PC-3 (cell line): ENCODE measurements at regions not wholly inside any gene's neighbourhood (a gene's known extent, or its start where the extent isn't known, plus 50 kb on each side); places are given as distances from the start of the nearest gene placed in this dataset.
A peak's percentile ranks its signal among the peaks of the same experiment; 100 is the strongest.

ENCODE experiments used
- ATAC-seq: fragments of 200-7000 bp; cut with Tn5 transposase; 2 replicates; pipeline ENCODE4 v1.9.1; 2020; ENCODE audit warnings: mild to moderate bottlenecking, moderate library complexity
- BruUV-seq: library from RNA; stranded (reverse); fragments of 400-500 nt; replicated peaks from 2 replicates; lab custom pipeline; 2021; lab: Mats Ljungman, UMichigan
- CTCF ChIA-PET: fragments of 300-600 bp; sonication (Branson Sonifier 250); formaldehyde crosslinking; loops from one replicate; lab custom pipeline; 2022; ENCODE audit warnings: antibody characterized with exemption; lab: Charles Lee
- POLR2A ChIA-PET: fragments of 300-600 bp; sonication (Branson Sonifier 250); formaldehyde crosslinking; loops from one replicate; lab custom pipeline; 2022; ENCODE audit warnings: antibody characterized with exemption; ENCODE audit not compliant: unreplicated experiment; lab: Charles Lee
- DNase-seq: peaks from one replicate; pipeline ENCODE4 v3.0.0-alpha.2; 2015
- H2AFZ ChIP-seq: fragments of 300-600 bp; sonication (generic); 2 replicates; pipeline ENCODE4 v1.6.0; 2016; ENCODE audit warnings: antibody characterized with exemption, low read length
- H3F3A ChIP-seq: fragments of 300-600 bp; sonication (generic); one replicate; pipeline ENCODE4 v1.6.0; 2017; ENCODE audit warnings: antibody characterized with exemption, low read length, control low read depth, mild to moderate bottlenecking; ENCODE audit not compliant: unreplicated experiment
- H3K27ac ChIP-seq: fragments of 300-600 bp; sonication (generic); 2 replicates; pipeline ENCODE4 v1.5.1; 2016; ENCODE audit warnings: mild to moderate bottlenecking, low read length
- H3K27me3 ChIP-seq: fragments of 300-600 bp; sonication (generic); 2 replicates; pipeline ENCODE4 v1.6.1; 2016; ENCODE audit warnings: low read length, mixed read lengths
- H3K36me3 ChIP-seq: fragments of 300-600 bp; sonication (generic); 2 replicates; pipeline ENCODE4 v1.6.1; 2016; ENCODE audit warnings: low read depth, mixed run types, low read length, mixed read lengths
- H3K4me1 ChIP-seq: fragments of 300-600 bp; sonication (generic); 2 replicates; pipeline ENCODE4 v1.5.1; 2016; ENCODE audit warnings: low read length; ENCODE audit not compliant: insufficient read depth
- H3K4me2 ChIP-seq: fragments of 300-600 bp; sonication (generic); 2 replicates; pipeline ENCODE4 v1.6.0; 2016; ENCODE audit warnings: low read length
- H3K4me3 ChIP-seq: fragments of 300-600 bp; sonication (generic); 2 replicates; pipeline ENCODE4 v1.5.1; 2016; ENCODE audit warnings: mild to moderate bottlenecking, low read length, mixed read lengths
- H3K79me2 ChIP-seq: fragments of 300-600 bp; sonication (generic); 2 replicates; pipeline ENCODE4 v1.6.1; 2017; ENCODE audit warnings: low read length, mixed read lengths
- H3K9ac ChIP-seq: fragments of 300-600 bp; sonication (generic); 2 replicates; pipeline ENCODE4 v1.6.0; 2016; ENCODE audit warnings: mild to moderate bottlenecking, low read length
- H3K9me2 ChIP-seq: fragments of 300-600 bp; sonication (generic); replicated peaks from 2 replicates; pipeline ENCODE4 v1.6.1; 2016; ENCODE audit warnings: mixed run types, low read length, mixed read lengths
- H3K9me3 ChIP-seq: fragments of 300-600 bp; sonication (generic); 2 replicates; pipeline ENCODE4 v1.6.1; 2016; ENCODE audit warnings: low read length, mixed read lengths
- H4K20me1 ChIP-seq: fragments of 300-600 bp; sonication (generic); 2 replicates; pipeline ENCODE4 v1.6.1; 2016; ENCODE audit warnings: low read length, mixed read lengths
- EZH2 ChIP-seq: fragments of 300-600 bp; sonication (generic); IDR thresholded peaks from one replicate; pipeline ENCODE4 v1.6.1; 2017; ENCODE audit warnings: antibody characterized with exemption, mild to moderate bottlenecking, low read length; ENCODE audit not compliant: unreplicated experiment
- EZH2phosphoT487 ChIP-seq: fragments of 300-600 bp; sonication (generic); IDR thresholded peaks from 2 replicates; pipeline ENCODE4 v1.6.1; 2018; ENCODE audit warnings: mild to moderate bottlenecking, antibody characterized with exemption, low read length, borderline replicate concordance
- intact Hi-C: fragments of 100-400 bp; cut with micrococcal nuclease; formaldehyde crosslinking; loops from 2 replicates; pipeline ENCODE4 v1.9.0; 2023
- TF ChIP-seq, protein P1 (sequence below): fragments of 300-600 bp; sonication (generic); conservative IDR thresholded peaks from 2 replicates; pipeline ENCODE4 v1.5.1; 2017; ENCODE audit warnings: antibody characterized with exemption, low read depth, mild to moderate bottlenecking, low read length

DNA sequence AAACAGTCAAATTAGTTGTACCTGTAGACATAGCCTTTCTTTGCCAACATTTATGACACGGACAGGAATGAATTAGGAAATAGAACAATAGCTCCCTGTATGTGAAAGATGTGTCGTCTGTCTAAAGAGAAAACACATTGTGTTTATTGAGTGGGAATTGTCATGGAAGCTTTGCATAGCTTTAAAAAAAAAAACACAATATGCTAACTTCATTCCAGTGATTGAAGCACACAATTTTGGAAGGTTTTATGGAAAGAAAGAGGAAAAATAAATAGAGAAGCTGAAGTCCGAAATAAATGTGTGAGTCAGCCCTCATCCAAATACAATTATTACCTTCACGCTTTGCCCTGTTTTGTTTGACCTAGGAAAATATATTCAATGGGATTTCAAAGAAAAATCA lies 1095.7 kb downstream of the TSN start:
- Histone ChIP-seq H3K27ac (peak overlapping the region; percentile 85), H3K27me3 (no peaks in the 10 kb centered on the region), H3K9ac (no peak overlapping the region), H2AFZ (no peak overlapping the region), H3K36me3 (no peaks in the 10 kb centered on the region), H3K79me2 (no peaks in the 10 kb centered on the region), H3K4me3 (no peak overlapping the region), H3K9me2 (no peaks in the 10 kb centered on the region), H3K4me2 (no peak overlapping the region), H3F3A (no peaks in the 10 kb centered on the region), H3K4me1 (peaks cover 43% of the 10 kb centered on the region), H4K20me1 (no peaks in the 10 kb centered on the region), H3K9me3 (no peaks in the 10 kb centered on the region)
- POLR2A ChIA-PET: no interaction called here
- ATAC-seq (peak; percentile 22), DNase-seq (peak; percentile 43)
- CTCF ChIA-PET: interaction anchor here (1.1 kb wide), 1 partner anchor 34 kb away, joined by 5 read pairs; no protein-coding TSS in a partner anchor
- TF ChIP-seq EZH2: no peak
- TF ChIP-seq EZH2phosphoT487: no peak
- TF ChIP-seq, protein P1, sequence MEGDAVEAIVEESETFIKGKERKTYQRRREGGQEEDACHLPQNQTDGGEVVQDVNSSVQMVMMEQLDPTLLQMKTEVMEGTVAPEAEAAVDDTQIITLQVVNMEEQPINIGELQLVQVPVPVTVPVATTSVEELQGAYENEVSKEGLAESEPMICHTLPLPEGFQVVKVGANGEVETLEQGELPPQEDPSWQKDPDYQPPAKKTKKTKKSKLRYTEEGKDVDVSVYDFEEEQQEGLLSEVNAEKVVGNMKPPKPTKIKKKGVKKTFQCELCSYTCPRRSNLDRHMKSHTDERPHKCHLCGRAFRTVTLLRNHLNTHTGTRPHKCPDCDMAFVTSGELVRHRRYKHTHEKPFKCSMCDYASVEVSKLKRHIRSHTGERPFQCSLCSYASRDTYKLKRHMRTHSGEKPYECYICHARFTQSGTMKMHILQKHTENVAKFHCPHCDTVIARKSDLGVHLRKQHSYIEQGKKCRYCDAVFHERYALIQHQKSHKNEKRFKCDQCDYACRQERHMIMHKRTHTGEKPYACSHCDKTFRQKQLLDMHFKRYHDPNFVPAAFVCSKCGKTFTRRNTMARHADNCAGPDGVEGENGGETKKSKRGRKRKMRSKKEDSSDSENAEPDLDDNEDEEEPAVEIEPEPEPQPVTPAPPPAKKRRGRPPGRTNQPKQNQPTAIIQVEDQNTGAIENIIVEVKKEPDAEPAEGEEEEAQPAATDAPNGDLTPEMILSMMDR: no peak
- intact Hi-C loops: loop anchor here (5.0 to 10.0 kb wide), 4 partner anchors 209 to 664 kb away; no protein-coding TSS in a partner anchor
- BruUV-seq: no TSS peak

DNA sequence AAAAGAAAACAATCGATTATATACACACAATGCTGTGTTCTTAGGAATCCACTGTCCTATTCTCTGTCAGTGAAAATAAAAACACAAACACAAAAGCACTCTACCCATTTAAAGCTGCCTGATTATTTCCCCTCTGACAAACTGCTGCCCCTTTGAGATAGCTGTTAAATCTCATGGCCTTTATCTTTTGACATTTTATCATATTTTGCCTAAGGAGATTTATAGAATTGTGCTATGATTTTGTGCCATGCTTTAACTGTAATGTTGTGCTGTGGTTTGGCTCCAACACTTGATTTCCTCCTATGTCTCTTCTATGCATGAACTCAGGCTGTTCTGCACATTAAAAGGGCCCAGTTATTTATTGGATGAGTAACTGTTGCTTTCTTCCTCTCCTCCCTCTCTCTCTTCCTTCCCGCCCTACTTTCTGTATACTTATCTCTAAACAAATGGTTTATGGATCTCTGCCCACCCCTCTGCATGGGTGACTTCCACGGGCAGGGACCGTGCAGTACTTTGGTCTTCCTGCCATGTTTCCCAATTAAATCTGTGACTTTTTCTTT lies 1096.6 kb downstream of the TSN start:
- Histone ChIP-seq H3K4me1 (peaks cover 50% of the 10 kb centered on the region), H3K4me3 (no peak overlapping the region)
- POLR2A ChIA-PET: interaction anchor here (0.7 kb wide), 1 partner anchor 27 kb away, joined by 3 read pairs; no protein-coding TSS in a partner anchor

DNA sequence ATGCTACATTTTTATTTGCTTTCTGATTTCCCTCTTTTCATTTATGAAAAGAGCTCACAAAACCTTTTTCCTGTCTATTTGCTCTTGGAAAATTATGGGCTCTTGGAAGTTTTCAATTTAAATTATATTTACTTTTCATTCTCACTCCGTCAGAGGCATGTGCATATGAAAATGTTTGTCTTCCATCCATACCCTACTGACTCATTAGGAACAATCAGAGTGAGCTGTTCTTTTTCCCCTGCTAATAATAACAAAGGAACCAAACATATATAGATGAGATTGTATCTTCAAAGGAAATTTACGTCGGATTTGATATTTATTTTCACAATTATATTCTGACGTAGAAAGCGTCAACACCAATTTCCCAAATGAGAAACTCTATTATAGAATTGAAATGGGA lies 1101.2 kb downstream of the TSN start:
- Histone ChIP-seq H3K36me3 (no peaks in the 10 kb centered on the region), H3K9me2 (no peaks in the 10 kb centered on the region), H3K9me3 (no peaks in the 10 kb centered on the region), H3K4me1 (peaks cover 31% of the 10 kb centered on the region), H3K4me3 (peak overlapping the region; percentile 37; the same call in 1 of the 2 replicates), H2AFZ (peak overlapping the region; percentile 34), H3K9ac (peak overlapping the region; percentile 76), H3F3A (no peaks in the 10 kb centered on the region), H3K27ac (peak overlapping the region; percentile 95), H4K20me1 (no peaks in the 10 kb centered on the region), H3K4me2 (peak overlapping the region; percentile 75), H3K79me2 (no peaks in the 10 kb centered on the region), H3K27me3 (no peaks in the 10 kb centered on the region)
- ATAC-seq (peak; percentile 71), DNase-seq (peak; percentile 69)
- ChIA-PET POLR2A (interaction anchor here (0.7 kb wide), 1 partner anchor 222 kb away, joined by 3 read pairs; no protein-coding TSS in a partner anchor), CTCF (no interaction called here)
- TF ChIP-seq, protein P1: no peak
- no peak for TF ChIP-seq EZH2phosphoT487
- no peak for TF ChIP-seq EZH2
- intact Hi-C loops: loop anchor here (1.0 to 10.0 kb wide), 5 partner anchors 29 to 658 kb away; no protein-coding TSS in a partner anchor
- BruUV-seq: no TSS peak

More for the DNA sequence above, 1096.6 kb downstream of the TSN start:
- H3K27me3 ChIP-seq: no peaks in the 10 kb centered on the region
- no peaks in the 10 kb centered on the region for H3F3A ChIP-seq
- no peaks in the 10 kb centered on the region for H3K36me3 ChIP-seq
- no TSS peak for BruUV-seq
- H3K9me3 ChIP-seq: no peaks in the 10 kb centered on the region
- CTCF ChIA-PET: no interaction called here
- H3K9ac ChIP-seq: peak overlapping the region; percentile 33
- H2AFZ ChIP-seq: no peak overlapping the region
- intact Hi-C loops: loop anchor here (1.0 to 10.0 kb wide), 9 partner anchors 21 to 663 kb away; no protein-coding TSS in a partner anchor
- no peaks in the 10 kb centered on the region for H4K20me1 ChIP-seq
- no peaks in the 10 kb centered on the region for H3K9me2 ChIP-seq
- peak overlapping the region; percentile 85 for H3K27ac ChIP-seq
- H3K79me2 ChIP-seq: no peaks in the 10 kb centered on the region
- H3K4me2 ChIP-seq: peak overlapping the region; percentile 20; the same call in 1 of the 2 replicates
- DNase-seq (peak; percentile 87), ATAC-seq (peak; percentile 74)
- TF ChIP-seq EZH2phosphoT487: no peak
